GM18517 (cell line): ENCODE measurements at regions not wholly inside any gene's neighbourhood (a gene's known extent, or its start where the extent isn't known, plus 50 kb on each side); places are given as distances from the start of the nearest gene placed in this dataset.
"Not testable (repeated sequence)": the region's sequence is repeated elsewhere in the genome, so short reads cannot be mapped to it uniquely, and the experiment has no call there.

ENCODE experiments used
- ATAC-seq: cut with Tn5 transposase; IDR thresholded peaks from one replicate; pipeline ENCODE4 v1.9.1; 2021; ENCODE audit warnings: mild to moderate bottlenecking, moderate library complexity; ENCODE audit not compliant: unreplicated experiment

DNA sequence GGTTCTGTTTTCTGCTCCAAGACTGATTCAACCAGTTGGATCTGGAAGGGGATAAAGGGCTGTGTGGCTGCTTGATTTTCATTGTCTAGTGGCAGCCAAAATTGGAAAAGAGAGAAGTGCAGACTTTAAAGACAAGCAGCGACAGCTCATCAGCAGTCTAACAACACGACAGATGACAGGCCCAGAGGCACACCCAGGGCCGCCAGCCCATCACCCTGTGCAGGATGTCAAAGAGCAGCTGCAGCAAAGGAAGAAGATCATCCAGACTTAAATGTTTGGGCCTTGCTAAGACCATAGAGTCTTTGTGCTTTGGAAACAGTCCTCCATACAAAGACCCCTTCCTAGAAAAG lies 421.0 kb upstream of the KLF12 start:
- no peak for ATAC-seq

DNA sequence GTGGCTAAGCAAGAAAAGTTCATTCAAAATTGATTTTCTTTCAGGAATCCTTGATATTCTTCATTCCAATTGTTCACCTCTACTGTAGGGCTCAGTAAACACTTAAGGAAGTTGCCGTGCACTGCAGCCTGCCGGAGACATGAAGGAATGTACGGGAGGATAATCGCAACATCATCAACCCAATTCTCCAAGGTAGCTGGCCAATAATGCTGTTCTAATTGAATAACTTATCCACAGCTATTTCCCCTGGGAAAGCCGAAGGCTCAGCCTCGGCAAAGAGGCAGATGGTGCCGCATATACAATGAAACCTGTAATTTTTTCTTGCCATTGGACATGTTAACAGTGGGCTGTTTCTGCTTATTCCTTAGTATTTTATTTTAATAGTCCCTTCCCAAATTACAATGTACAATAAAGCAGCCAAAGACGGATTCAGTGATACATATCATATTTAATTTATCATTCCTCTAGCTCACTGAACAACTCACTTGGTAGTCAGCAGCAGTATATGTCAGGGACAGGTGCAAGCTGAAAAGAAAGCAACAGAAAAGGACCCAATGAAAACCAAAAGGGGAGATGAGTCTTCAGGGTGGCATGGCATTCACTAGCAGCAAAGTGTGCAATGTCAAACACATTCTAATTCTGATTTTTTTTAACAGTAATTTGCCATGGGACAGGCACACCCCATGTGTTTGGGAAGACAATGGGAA lies 420.5 kb upstream of the KLF12 start:
- ATAC-seq, result no peak

DNA sequence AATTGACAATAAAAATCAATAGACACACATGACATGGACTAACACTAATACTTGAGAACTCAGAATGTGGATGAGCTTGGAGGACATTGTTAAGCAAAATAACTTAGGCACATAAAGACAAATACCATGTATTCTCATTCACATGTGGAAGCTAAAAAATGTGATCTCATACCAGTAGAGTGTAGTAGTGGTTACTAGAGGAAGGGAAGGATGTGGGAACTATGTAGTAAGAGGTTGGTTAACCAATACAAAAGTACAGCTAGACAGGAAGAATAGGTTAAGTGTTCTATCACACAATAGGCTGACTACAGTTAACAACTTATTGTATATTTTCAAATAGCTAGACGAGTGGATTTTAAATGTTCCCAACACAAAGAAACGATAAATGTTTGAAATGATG lies 415.8 kb upstream of the KLF12 start:
- no peak for ATAC-seq

DNA sequence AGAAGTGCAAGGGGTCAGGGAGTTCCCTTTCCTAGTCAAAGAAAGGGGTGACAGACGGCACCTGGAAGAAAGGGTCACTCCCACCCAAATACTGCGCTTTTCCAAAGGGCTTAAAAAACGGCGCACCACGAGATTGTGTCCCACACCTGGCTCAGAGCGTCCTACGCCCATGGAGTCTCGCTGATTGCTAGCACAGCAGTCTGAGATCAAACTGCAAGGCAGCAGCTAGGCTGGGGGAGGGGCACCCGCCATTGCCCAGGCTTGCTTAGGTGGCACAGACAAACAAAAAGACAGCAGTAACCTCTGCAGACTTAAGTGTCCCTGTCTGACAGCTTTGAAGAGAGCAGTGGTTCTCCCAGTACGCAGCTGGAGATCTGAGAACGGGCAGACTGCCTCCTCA lies 402.4 kb upstream of the KLF12 start:
- not testable (repeated sequence) for ATAC-seq

DNA sequence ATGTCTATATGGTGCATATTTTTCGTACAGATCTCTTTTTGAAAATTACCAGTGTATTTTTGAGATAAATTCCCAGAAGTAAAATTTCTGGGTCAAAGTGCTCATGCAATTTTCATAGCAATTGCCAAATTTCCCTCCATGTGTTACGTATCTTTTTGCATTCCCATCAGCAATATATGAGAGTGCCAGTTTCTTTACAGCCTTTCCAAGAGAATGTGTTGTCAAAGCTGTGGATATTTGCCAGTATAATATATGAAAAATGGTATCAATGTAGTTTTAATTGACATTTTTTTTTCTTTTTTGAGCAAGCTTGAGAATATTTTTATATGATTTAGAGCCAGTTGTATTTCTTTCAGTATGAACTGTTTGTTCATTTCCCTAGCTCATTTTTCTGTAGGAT lies 399.0 kb upstream of the KLF12 start:
- no peak for ATAC-seq

DNA sequence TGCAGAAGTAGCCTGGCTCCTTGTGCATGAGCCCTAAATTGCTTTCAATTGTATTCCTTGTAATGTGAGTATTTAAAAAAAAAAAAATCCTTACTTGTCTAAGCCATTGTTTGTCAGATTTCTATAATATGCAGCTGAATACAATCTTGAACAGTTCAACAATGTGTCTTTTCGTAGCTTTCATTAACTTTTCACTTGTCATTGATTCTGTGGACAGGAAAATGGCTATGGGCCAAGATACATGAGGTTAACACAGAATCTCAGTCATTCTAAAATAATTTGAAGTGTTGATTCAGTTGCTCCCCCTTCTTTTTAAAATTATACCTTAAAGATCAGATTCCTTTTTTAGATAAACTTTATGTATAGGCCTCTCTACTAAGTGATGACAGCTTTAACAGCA lies 395.8 kb upstream of the KLF12 start:
- ATAC-seq, result no peak

DNA sequence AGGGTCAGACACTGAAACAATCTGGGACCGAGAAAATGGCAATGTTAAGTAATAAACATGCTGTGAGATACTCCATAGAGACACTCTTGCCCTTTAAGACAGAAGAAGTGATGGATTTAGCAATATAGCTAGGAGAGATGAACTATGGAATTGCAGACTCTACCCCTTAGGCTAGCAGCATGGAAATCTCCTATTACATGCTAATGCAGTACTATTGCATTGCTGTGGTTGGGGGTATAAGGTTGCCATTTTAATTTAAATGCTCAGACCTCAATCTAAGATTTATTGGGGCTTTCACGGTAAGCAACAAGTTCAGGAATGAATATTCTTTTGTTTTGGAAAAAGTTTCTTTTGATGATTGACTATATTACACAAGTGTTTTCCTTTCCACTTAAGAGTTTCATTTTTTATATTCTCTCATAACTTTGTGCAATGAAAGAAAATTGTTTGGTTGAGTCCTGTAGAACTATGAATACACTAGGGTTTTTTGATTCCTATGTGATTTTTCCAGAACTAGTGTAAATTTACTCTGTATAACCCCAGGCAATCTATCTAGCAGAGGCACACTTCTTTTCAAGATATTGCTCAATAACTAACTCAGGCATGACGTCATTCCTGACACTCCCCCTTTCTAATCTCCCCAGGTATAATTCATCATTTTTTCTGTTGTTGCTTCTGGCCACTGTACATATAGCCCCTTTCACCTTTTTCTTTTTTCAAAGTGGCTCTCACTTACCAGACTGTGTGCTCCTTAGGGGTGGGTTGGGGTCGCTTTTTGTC lies 394.7 kb upstream of the KLF12 start:
- no peak for ATAC-seq

DNA sequence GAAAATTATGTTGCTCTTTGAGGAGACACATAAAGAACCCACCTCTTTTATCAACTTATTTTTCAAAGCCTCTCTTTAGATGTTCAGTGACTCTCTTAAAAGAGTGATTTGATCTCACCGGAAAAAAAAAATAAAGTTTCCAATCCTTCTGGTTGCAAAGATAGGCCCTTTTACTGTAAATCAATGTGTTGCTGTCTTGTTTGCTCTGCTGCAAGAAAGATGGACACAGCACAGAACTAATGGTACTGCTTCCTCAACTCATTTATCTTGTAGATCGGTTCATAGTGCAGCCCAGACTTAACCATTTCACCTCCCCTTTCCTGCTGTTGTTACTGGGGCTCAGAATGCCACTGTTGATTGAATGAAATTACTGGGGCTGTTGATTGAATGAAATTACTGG lies 388.9 kb upstream of the KLF12 start:
- ATAC-seq, result no peak

DNA sequence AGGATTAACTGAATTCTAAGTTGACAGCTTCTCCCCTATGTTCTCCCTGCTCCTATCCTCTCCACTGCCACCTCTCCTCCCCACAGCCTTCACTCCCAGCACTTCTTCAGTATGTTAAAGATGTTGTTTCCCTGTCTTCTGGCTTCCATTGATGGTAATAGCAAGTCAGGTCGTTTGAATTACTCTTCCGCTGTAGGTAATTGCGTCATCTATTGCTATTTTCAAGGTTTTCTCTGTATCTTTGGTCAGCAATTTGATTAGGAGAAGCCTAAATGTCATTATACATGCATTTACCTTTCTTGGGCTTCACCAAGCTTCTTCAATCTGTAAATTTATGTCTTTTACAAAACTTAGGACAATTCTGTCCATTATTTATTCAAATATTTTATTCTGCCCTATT lies 377.3 kb upstream of the KLF12 start:
- no peak for ATAC-seq

DNA sequence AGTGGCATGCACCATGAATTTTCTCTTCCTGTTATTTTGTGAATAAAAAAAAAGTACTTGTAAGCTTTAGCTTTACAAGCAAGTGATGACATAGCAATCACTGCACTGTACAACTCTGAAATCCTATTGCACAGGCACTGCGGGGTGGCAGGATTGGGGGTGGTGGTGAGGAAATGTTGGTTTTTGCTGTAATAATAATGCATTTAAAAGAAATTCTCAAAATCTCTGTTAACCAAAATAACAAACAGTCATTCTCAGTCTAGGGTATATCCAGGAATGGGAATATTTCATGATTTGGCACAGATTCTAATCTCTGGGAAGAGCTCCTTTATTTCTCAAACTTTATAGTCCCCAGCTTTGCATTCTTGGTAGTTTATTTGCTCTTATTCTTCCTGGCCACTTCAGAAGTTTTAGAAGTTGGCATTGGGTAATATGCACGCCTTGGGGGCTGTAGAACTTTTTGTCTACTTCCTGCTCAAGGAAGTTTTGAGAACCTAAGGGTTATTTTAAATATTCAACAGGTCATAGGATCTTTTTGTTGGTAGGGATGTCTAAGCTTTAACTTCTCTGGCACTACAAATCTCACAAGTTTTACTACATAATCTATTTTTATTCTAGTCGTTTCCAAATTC lies 353.0 kb upstream of the KLF12 start:
- ATAC-seq, result no peak

DNA sequence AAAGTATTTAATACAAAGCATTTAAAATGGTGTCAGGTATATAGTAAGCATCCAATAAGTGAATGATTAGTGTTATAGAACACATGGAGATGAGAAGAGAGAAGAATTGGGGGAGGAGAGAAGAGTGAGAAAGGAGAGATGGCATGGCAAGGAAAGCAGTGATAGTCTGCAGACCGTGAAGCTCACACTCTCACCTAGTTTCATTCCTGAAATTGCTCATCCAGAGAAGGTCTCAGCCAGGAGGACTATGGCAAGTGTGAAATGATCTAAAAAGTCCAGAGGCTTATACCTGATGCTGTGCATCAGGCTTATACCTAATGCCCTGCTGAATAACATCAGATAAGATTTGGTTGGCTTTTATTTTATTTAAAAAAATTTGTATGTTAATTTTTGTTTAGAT lies 351.6 kb upstream of the KLF12 start:
- ATAC-seq, result no peak

DNA sequence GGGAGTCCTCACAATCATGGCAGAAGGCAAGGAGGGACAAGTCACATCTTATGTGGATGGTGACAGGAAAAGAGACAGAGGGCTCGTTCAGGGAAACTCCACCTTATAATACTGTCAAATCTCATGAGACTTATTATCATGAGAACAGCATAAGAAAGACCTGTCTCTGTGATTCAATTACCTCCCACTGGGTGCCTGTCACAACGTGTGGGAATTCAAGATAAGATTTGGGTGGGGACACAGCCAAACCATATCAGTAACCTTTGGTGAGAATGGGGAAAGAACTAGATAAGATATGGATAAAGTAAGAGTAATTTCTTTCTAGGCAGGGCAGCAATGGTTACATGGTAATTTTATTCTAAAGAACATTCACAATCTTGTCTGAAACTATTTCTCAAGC lies 344.9 kb upstream of the KLF12 start:
- no peak for ATAC-seq

DNA sequence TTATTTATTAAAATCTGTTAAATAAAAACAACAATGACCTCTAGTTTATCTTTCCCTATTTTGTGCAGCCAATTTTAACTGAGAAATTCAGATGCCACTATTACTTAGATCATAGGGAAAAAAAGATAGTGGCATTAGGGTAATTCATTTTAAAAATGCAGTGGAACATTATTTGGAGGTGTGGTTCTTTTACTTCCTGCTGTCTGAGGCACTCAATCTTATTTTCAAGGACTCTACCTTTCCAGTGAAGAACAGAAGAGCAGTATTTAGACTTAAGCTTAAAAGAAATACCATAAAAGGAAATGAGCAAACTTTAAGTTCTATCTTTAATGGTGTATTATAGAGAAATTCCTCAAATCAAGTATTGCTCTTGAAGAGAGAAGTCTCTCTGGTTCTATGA lies 342.6 kb upstream of the KLF12 start:
- no peak for ATAC-seq

DNA sequence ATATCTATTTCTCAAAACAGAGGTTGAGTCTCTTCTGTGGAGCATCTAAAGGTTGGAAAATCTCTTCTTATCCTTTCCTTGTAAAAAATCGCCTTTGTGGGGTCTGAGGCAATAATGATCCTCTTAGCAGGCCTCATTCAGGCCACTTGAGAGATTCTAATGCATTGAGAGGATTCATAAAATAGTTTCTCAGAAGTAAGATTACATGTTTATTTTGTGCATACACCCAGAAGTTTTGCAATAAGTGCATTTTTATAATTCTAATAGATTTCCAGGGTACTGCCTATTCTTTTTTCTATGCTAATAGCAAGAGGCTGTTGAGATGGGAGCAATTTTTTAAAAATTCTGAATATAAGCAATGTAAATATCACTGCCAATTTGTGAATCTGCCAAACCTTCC lies 342.2 kb upstream of the KLF12 start:
- no peak for ATAC-seq

DNA sequence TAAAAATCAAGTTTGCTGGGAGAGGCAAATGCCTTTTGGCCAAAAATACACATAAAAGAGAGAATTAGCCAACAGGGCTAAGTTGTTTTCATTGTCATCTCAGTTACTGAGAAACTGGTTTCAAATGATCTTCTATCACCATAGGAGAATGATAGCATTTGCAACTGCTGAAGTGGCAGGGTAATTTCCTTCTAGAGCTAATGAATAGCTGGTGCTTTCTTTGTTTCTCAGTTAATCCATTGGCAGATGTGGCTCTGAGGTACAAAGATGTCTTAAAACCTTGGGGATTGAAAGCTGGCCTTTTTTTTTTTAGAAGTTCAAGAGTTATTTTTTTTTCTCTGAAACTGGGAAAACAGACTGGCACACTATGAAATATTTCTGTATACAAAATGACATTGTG lies 332.7 kb upstream of the KLF12 start:
- no peak for ATAC-seq

DNA sequence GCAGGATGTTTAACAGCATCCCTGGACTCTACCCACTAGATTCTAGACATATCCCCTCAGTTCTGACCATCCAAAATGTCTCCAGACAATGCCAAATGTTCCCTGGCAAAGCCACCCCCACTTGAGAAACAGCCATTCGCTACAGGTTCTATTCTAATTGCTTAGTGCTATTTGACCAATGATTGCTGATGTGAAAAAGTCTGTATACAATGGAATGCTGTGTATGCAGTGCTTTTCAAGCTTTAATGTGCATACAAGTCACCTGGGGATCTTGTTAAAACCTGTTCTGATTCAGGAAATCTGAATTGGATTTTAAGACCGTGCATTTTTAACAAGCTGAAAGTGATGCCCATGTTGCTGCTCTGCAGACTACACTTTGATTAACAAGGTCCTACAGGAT lies 331.8 kb upstream of the KLF12 start:
- ATAC-seq, result no peak

DNA sequence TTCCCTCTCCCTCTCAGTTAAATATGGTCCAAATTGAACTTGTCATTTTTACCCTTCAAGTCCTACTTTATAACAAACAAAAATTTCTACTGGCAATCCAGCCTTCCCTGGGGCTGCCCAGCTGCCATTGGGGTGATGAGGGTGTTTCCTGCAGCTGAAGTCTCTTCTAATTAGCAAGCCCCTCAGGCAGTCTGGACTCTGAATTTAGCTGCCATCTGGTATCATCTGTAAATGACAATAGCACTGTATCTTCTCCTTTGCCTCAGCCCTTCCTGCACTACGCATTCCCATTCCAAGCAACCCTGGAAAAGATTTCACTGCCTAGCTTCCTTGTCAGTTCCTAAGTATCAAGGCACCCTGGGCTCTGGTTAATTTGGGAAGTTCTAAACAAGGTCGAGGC lies 331.1 kb upstream of the KLF12 start:
- ATAC-seq, result no peak

DNA sequence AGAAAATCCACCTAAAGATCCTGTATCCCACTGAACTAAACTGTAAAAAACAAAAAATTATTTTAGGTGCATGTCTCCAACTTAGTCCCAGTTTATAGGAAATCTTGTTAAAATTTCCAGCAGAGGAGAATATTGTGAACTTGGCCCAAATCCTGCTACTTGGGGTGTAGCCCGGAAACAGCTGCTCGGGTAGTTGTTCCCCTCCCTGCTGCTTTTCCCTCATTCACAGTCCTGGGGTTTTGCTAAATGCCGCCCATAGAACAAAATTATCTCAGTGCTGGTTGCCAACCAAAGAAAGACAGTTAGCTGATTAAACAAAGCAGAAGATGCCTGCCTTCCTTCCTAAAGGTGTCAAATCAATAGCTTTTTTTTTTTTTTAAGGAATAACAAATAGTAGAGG lies 330.5 kb upstream of the KLF12 start:
- ATAC-seq, result no peak

DNA sequence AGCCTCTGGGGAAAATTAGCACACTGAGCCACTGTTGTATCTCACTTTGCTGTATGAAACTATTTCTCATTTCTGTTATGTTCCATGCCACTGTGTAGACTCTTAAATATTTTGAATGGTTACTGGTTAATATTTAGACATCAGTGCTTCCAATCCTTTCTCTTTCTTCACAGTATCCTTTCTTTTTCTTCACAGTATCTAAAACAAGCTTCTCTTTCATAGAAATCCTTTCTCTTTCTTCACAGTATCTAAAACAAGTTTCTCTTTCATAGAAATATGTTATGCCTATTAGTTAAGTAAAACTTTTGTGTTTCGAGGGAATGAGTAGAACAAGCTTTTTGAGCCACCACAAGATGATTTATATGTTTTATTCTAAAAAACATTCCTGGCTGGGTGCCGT lies 326.8 kb upstream of the KLF12 start:
- no peak for ATAC-seq

DNA sequence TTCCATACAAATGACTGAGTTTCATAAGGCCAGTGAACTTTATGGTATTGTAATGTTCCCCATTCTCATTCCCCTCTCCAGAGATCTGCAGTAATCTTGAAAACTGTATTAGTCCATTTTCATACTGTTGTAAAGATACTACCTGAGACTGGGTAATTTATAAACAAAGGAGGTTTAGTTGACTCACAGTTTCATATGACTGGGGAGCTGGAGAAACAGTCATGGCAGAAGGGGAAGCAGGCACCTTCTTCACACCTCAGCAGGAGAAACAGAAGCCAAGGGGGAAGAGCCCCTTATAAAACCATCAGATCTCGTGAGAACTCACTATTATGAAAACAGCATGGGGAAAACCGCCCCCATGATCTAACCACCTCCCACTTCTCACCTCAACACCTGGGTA lies 318.7 kb upstream of the KLF12 start:
- ATAC-seq, result no peak

DNA sequence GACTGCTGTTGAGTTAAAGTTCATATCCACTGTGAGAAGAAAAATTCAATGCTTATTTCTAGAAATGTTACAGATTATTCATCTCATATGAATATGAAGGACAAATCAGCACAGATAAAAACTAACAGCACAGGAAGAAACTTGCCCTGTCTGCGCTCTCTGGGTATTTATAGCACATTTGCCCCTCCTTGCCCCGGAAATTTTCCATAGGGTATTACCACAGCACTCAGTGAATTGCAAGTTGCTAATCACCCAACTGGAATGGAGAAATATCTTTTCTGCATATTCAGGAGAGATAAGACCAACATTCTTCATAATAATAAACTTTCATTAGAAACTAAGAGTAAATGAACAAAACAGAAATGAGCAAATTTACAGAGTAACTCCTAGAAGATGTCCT lies 318.0 kb upstream of the KLF12 start:
- ATAC-seq, result no peak

DNA sequence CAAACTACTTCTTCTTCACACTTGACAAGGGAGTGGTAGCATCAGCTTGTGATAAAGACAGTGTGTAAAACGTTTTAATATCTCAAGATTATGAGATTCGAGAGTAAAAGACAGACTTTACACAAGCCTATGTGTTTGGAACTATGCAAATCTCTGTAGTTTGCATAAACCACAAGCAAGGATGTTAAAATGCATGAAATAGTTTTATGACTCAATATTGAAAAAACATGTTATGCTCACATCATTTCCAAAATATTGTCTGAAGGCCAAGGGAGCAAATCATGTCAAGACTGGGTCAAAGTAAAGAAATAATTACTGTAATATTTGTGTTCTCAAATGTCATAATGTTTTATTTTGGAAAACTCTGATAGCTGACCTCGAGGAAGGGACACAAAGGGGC lies 316.8 kb upstream of the KLF12 start:
- ATAC-seq, result no peak

DNA sequence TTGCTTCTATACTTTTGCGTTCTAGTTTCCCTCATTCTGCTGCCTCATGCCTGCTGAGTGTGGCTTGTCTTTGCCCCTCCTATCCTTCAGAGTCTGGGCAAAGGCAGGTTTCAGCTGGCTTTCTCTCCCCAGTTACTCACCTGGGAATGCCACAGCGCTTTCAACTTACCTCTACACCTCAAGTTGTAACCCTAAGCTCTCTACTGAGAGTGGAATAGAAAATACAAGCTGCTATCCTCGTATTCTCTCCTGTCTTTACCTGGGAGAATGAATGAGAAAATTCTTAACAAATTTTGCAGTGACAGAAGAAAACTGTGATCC lies 316.3 kb upstream of the KLF12 start:
- no peak for ATAC-seq
